ENCODE measurements at regions not wholly inside any gene's neighbourhood (a gene's known extent, or its start where the extent isn't known, plus 50 kb on each side); places are given as distances from the start of the nearest gene placed in this dataset.

DNA sequence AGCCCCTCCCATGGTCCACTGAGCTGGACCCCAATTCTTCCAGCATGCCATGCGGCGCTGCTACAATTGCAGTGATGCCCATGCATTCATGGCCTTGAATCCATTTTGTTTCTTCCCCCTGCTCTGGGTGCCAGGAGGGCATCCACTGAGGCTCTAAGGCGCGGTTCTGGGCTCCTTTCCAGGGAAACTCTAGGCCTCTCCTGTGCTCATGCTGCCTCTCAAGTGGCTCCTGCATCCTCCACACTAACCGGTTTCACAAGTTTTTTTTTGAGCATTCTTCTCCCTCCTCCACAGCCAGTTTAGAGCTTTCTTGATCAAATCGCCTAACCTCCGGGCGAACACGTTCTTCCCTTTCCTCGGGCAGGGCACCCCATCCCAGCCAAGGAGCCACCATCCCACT, 69.1 kb upstream of the FLT1 start:
- TF ChIP-seq, protein P1, sequence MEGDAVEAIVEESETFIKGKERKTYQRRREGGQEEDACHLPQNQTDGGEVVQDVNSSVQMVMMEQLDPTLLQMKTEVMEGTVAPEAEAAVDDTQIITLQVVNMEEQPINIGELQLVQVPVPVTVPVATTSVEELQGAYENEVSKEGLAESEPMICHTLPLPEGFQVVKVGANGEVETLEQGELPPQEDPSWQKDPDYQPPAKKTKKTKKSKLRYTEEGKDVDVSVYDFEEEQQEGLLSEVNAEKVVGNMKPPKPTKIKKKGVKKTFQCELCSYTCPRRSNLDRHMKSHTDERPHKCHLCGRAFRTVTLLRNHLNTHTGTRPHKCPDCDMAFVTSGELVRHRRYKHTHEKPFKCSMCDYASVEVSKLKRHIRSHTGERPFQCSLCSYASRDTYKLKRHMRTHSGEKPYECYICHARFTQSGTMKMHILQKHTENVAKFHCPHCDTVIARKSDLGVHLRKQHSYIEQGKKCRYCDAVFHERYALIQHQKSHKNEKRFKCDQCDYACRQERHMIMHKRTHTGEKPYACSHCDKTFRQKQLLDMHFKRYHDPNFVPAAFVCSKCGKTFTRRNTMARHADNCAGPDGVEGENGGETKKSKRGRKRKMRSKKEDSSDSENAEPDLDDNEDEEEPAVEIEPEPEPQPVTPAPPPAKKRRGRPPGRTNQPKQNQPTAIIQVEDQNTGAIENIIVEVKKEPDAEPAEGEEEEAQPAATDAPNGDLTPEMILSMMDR (IDR thresholded peaks at IDR 0.05), result no peak
- intact Hi-C loops (cut with DNase I), result loop anchor here (10.0 kb wide), 1 partner anchor 171 kb away; no protein-coding TSS in a partner anchor

DNA sequence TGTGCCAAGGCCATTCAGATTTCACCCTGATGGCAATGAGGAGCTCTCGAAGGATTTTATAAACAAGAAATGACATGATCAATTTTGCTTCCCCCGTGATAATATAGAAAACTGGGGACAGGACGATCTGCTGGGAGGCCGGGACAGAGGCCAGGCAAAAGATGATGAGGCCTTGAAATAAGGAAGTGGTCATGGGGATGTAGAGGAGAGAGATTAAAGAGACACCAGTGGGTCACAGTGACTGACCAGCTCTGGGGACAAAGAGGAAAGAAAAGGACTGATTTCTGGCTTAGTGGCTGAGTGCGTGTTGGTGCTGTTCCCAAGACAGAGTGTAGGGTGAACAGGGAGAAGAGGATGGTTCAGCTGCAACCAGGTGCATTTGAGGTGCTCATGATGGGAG, 68.7 kb upstream of the FLT1 start:
- intact Hi-C loops (cut with DNase I), result loop anchor here (10.0 kb wide), 1 partner anchor 171 kb away; no protein-coding TSS in a partner anchor
- TF ChIP-seq, protein P1 (IDR thresholded peaks at IDR 0.05), result no peak
- DNase-seq (ENCODE audit: low spot score in 2 of 2), result no peak
- Histone ChIP-seq H3K36me3 (no peaks in the 10 kb centered on the region), H3K27ac (no peak overlapping the region), H3K4me3 (no peak overlapping the region), H3K27me3 (no peaks in the 10 kb centered on the region), H3K4me1 (peaks cover 0 to 2% of the 10 kb centered on the region in 2 donors), H3K9me3 (no peaks in the 10 kb centered on the region)

More for the DNA sequence above, 69.1 kb upstream of the FLT1 start:
- H3K9me3 ChIP-seq, result no peaks in the 10 kb centered on the region
- DNase-seq (ENCODE audit: low spot score in 2 of 2), result no peak
- no peak overlapping the region for H3K4me3 ChIP-seq
- no peak overlapping the region for H3K27ac ChIP-seq
- H3K4me1 ChIP-seq, result no peaks in the 10 kb centered on the region
- H3K36me3 ChIP-seq, result no peaks in the 10 kb centered on the region
- no peaks in the 10 kb centered on the region for H3K27me3 ChIP-seq

DNA sequence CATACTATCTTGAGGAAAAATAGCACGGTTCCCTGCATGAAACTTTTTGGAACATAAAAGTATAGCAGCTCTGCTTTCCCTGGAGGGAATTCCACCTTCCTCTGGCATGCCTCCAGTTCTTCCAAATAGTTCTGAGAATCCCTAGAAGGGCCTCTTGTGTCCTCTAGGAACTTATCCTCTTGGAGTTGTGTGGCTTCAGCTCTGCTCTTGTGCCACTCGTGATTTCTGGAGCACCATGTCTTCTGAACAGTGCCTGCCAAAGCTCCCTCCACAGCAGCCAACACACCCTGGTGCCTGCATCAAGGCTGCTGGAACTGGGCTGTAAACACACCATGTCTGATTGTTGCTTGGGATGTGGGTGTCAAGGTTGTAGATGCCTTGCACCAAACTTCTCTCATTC, 65.7 kb upstream of the FLT1 start:
- no peaks in the 10 kb centered on the region for H3K9me3 ChIP-seq
- TF ChIP-seq, protein P1 (IDR thresholded peaks at IDR 0.05), result no peak
- H3K36me3 ChIP-seq, result no peaks in the 10 kb centered on the region
- DNase-seq (ENCODE audit: low spot score in 2 of 2), result no peak
- intact Hi-C loops (cut with DNase I), result loop anchor here (10.0 kb wide), 1 partner anchor 174 kb away; no protein-coding TSS in a partner anchor
- no peak overlapping the region for H3K4me3 ChIP-seq
- H3K27me3 ChIP-seq, result no peaks in the 10 kb centered on the region
- H3K4me1 ChIP-seq, result peaks cover 2% of the 10 kb centered on the region in 2 donors
- no peak overlapping the region for H3K27ac ChIP-seq

DNA sequence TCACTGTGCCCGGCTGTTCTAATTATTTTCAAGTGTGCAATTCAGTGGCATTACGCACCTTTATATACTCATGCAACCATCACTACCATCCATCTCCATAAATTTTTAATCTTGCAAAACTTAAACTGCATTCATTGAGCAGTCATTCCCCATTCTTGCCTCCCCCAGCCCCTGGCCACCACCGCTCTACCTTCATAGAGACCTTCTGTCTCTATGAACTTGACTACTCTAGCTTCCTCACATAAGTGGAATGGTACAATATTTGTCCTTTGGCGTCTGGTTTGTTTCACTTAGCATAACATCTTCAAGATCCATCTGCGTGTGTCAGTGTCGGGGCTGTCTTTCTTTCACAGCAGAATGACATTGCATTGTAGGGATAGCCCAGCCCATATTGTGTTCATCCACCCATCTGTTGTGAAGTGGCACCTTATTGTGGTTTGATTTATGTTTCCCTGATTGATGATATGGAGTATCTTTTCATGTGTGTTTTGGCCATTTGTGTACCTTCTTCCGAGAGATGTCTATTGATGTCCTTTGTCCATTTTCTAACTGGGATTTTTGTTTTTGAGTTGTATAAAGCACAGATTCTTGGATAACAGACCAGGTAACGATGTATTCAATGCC, 64.8 kb upstream of the FLT1 start:
- TF ChIP-seq, protein P1 (IDR thresholded peaks at IDR 0.05), result no peak
- DNase-seq (ENCODE audit: low spot score in 2 of 2), result no peak

DNA sequence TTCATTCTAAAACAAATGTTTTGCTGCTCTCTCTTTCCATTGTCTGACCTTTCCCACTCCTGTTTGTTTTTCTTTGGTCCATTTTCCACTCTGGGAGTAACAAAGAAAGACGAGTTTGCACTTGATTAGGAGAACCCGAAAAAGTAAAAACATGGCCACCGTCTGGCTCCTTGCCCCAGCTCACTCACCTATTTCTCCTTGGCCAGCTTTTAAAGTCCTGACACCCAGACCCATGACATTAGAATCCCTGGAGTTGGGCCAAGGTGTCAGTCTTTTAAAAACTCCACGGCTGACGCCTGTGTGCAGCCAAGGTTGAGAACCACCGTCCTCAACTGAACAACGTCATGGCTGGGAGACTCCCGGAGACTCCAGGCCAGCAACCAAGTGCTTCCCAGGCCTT, 63.6 kb upstream of the FLT1 start:
- Histone ChIP-seq H3K4me3 (no peak overlapping the region), H3K27ac (peak overlapping the region; percentile 6 to 68), H3K4me1 (peaks cover 2% of the 10 kb centered on the region in 2 donors), H3K27me3 (no peaks in the 10 kb centered on the region), H3K9me3 (no peaks in the 10 kb centered on the region), H3K36me3 (no peaks in the 10 kb centered on the region)
- no peak for DNase-seq (ENCODE audit: low spot score in 2 of 2)
- TF ChIP-seq, protein P1 (IDR thresholded peaks at IDR 0.05), result no peak
- intact Hi-C loops (cut with DNase I), result no loop called here

More for the DNA sequence above, 64.8 kb upstream of the FLT1 start:
- H3K36me3 ChIP-seq, result no peaks in the 10 kb centered on the region
- H3K27ac ChIP-seq, result no peak overlapping the region
- H3K27me3 ChIP-seq, result no peaks in the 10 kb centered on the region
- no peaks in the 10 kb centered on the region for H3K9me3 ChIP-seq
- H3K4me3 ChIP-seq, result no peak overlapping the region
- intact Hi-C loops (cut with DNase I), result loop anchor here (10.0 kb wide), 1 partner anchor 175 kb away; no protein-coding TSS in a partner anchor
- H3K4me1 ChIP-seq, result peaks cover 2% of the 10 kb centered on the region in 2 donors
